SU-DHL-6 (cell line): ENCODE measurements at regions not wholly inside any gene's neighbourhood (a gene's known extent, or its start where the extent isn't known, plus 50 kb on each side); places are given as distances from the start of the nearest gene placed in this dataset.

ENCODE experiments used
- CTCF ChIP-seq: fragments of 200-600 bp; sonication (generic); IDR thresholded peaks from one replicate; pipeline ENCODE4 v1.5.1; 2017; ENCODE audit warnings: antibody characterized with exemption, mild to moderate bottlenecking, low read length, moderate library complexity; ENCODE audit not compliant: insufficient read depth, poor library complexity, severe bottlenecking
- EZH2phosphoT487 ChIP-seq: fragments of 200-600 bp; sonication (generic), shearing (Covaris generic); conservative IDR thresholded peaks from 2 replicates; pipeline ENCODE4 v1.6.1; 2018; ENCODE audit warnings: mild to moderate bottlenecking, antibody characterized with exemption, low read length, moderate library complexity, mixed read lengths

DNA sequence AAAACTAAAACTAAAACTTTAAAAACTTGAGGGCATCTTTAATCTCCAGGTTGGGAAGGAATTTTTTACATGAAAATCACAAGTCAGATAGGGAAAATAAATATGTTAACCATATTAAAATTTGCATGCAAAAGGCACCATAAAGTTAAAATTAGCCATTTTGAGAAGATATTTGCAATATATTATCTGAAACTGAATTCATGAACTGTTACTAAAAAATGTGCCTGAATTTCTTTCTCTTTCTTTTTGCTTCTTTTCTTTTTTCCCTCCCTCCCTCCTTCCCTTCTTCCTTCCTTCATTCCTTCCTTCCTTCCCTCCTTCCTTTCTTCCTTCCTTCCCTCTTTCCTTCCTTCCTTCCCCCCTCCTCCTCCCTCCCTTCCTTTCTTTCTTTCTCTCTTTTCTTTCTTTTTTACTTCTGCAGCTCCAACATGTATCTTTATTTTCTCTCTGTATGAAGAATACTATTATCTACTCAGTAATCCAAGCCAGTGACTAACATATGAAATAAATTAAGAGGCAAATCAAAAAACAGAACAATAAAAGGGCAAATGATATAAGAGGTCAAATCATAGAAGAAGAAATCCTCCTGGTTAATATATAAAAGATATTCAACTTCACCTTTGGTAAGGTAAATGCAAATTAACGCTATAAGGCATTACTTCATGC is 146.0 kb downstream of the BRMS1L start:
- TF ChIP-seq CTCF (no peak), EZH2phosphoT487 (no peak)
